Stimulated activated CD8-positive, alpha-beta memory T cell treated with anti-CD3 and anti-CD28 coated beads, Interleukin-2, amount 100 ng/mL, for 48 hours (primary cell): ENCODE measurements at regions not wholly inside any gene's neighbourhood (a gene's known extent, or its start where the extent isn't known, plus 50 kb on each side); places are given as distances from the start of the nearest gene placed in this dataset.
"Not testable (repeated sequence)": the region's sequence is repeated elsewhere in the genome, so short reads cannot be mapped to it uniquely, and the experiment has no call there.

ENCODE experiments used
- DNase-seq, 2 donors: peaks; one replicate each; pipeline ENCODE4 v3.0.0-alpha.2; 2020; ENCODE audit warnings: low read depth in 2 of 2

DNA sequence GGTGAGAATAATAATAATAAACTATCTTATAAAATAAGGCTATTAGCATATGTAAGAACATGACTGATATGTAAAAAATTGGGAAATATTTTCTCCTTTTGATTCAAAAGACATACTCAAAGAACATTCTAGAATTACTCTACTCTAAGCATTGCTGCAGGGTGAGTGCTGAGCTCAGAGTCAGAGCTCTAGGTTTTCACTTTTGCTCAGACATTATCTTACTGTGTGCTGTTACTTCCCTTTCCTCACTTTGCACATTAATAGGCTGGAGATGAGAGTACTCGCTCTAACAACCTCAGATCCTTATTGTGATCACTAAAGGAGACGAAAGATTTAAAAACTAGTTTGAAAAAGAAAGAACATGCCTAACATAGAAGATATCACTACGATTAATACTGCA is 99.4 kb upstream of the C9orf72 start:
- no peak for DNase-seq

GRCh38 chr9:27673641-27674040 is 100.4 kb upstream of the C9orf72 start:
- no peak for DNase-seq

DNA sequence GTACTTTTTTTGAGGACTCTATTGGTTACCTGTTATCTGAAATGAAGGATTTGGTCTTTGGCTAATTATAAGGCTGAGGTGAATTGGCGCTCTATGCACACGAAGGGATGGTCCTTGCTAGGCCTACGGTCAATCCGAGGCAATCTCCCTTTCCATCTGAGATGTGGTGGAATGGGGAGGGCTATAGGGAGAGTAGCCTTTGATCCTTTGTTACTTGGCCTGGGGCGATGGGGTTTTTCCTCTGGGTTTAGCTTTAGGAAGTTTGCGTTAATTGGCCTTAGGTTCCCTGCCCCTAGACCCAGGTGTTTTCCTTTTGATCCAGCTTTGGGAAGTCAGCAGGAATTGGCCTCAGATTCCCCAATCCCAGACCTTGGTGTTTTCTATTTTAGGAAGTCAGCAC is 102.1 kb upstream of the C9orf72 start:
- DNase-seq = no peak

DNA sequence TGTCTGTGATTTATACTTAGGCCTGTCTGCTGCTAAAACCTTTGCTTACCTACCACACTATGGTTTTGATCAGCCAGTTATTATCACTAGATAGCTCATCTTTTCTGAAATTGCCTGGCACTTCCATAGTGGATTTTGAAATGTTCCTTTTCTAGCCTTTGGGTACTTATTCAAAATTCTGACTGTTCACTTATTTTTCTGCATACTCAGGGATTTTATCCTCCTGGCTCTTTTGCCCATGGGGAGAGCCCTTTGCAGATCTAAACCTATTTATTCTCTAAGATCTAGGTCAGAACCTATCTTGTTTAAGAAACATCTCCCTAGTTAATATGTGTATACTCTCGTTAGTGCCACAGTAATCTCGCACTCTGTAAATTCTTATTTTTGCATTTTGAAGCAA is 103.5 kb upstream of the C9orf72 start:
- DNase-seq = no peak

DNA sequence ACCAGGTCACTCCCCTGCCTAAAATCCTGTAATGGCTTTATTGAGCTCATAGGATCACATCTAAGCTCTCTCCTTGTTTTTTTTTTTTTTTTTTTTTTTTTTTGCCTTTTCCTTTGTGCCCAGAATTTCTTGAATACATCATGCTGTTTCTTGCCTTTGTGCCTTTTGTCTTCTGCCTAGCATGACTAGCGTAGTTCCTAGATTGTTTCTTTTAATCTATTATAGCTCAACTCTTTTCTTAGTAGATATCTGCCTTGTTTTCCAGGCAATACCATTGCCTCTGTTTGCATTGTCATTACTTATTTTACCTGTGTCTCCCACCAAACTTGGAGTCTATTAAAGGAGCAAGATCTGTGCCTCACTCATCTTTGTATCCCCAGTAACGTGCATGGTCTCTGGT is 106.1 kb upstream of the C9orf72 start:
- no peak for DNase-seq

GRCh38 chr9:27683181-27683580 is 109.9 kb upstream of the C9orf72 start:
- no peak for DNase-seq

GRCh38 chr9:27688954-27689353 is 115.7 kb upstream of the C9orf72 start:
- no peak for DNase-seq

DNA sequence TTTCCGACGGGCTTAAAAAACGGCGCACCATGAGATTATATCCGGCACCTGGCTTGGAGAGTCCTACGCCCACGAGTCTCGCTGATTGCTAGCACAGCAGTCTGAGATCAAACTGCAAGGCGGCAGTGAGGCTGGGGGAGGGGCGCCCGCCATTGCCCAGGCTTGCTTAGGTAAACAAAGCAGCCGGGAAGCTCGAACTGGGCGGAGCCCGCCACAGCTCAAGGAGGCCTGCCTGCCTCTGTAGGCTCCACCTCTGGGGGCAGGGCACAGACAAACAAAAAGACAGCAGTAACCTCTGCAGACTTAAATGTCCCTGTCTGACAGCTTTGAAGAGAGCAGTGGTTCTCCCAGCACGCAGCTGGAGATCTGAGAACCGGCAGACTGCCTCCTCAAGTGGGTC is 117.5 kb upstream of the C9orf72 start:
- DNase-seq = not testable (repeated sequence)

DNA sequence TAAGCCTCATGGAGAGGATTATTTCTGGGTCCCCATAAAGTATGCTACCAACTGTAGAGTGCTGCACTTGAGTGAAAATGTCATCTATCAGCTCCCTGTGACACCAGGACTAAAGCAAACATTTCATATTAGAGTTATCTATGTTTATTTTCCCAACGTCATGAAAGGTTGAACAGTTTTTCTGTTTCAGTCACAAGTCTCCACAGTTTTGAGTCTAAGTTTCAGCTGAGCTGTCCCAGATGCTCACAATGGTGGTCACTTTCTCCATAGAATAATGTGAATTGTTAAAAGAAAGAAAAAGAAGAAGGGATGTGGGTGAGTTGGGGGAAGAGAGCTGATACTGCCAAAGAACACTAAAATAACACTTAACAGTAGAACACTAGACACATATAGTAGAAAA is 126.3 kb upstream of the C9orf72 start:
- no peak for DNase-seq

GRCh38 chr9:27701016-27701415 is 127.7 kb upstream of the C9orf72 start:
- no peak for DNase-seq

DNA sequence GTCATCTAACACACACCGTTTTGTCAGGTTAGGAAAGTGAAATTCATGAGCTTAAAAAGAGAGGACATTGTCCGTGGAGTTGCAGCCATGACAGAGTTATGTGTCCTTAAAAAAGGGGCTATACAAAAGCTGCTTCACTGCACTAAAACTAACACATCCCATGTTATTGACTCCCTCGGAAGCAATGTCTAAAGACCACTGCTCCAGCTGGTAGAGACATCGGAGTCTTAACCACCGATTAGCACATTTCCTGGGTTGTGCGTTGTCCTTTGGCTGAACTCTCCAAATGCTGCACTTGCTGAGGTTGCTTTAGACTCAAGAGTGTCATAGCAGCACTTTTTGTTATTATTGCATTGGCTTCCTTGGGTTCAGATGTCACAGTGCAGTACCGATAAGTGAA is 128.3 kb upstream of the C9orf72 start:
- DNase-seq = no peak

DNA sequence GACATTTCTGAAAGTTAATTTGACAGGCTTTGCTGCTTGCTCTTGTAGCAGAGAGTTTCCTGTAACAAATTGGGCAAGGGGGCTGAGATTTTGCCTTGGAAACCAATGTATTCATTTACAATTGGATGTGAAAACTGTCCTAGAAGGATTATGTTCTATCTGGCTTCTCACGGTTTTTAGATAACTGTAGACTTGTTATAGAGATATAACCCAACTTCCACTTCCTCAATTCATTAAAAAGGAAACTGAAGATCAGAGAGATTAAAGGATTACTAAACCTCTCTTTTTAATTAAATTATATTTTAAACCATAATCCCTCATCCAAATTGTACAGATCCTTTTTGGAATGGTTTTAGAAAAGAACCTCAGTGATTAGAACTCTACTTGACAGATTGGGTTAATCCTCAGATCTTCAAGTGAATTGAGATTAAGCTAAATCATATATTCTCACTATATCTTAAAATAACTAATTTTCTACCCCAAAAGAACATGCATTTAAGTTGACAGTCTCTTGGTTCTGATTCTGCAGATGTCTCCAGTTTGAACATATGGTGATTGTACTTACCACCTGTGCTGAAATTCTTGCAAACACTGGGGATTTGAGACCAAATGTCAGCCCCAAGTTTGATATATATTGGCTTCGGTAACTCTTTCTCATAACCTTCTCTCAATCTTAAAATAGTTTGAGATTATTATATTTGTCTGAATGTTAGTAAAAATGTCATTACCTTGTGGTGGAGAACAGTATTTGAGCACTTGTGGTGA is 130.1 kb upstream of the C9orf72 start:
- DNase-seq = no peak

- no peak for DNase-seq
Measured at GRCh38 chr9:27711241-27711640, 138.0 kb upstream of the C9orf72 start.

DNA sequence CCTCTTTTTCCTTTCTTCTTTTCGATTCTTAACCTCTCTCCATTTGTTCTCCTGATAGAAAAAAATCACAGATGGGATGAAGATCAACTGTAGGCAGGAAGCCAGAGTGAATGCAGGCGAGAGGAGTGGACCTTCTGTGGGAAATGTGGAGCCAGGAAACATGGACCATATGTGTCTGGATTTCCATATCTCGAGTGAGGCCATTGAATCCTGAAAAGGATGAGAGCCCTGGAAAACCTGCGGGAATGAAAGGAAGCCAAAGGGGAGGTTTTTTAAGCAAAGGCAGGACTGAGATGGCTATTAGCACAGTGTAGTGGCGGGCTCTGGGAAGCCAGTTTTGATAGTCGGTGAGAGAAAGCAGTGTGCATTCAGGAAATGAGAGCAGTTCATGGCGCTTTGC is 139.5 kb upstream of the C9orf72 start:
- DNase-seq = no peak

GRCh38 chr9:27714388-27714787 is 141.1 kb upstream of the C9orf72 start:
- no peak for DNase-seq

DNA sequence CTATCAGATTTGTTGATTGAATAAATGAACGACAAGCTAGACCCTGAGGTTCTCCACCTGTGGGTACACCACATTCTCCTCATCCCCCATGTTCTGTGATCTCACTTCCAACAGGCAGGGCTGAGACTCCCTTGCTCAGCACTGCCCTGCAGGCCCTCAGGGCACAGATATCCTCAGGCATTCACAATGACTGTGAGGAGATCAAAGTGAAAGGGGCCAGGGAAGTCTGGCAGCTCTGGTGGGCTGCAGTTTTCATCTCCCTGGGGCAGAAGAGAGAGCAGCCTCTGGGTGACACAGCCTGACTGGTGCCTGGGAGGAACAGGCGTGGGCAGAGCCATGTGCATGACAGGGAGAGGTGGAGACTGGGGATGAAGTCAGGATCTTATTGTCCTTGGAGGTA is 142.4 kb upstream of the C9orf72 start:
- DNase-seq = no peak

GRCh38 chr9:27717991-27718390 is 144.7 kb upstream of the C9orf72 start:
- no peak for DNase-seq

DNA sequence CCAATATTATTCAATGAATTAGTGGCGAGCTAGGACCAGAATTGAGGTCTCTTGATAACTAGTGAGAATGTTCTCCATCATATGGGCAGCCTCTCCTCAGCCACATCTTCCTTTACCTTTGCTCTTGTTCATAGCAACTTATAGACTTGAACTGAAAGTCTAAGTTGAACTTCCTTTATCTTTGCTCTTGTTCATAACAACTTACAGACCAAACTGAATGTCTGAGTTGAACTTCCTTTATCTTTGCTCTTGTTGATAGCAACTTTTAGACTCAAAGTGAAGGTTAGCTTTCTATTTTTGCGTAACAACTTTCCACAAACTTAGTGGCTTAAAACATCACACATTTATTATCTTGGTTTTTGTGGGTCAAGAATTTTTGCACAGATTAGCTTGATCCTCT is 146.4 kb upstream of the C9orf72 start:
- no peak for DNase-seq

- no peak for DNase-seq
Measured at GRCh38 chr9:27722866-27723265, 149.6 kb upstream of the C9orf72 start.

- peak; percentile 10 to 17 for DNase-seq
Measured at GRCh38 chr9:27726244-27727081, 153.2 kb upstream of the C9orf72 start.

DNA sequence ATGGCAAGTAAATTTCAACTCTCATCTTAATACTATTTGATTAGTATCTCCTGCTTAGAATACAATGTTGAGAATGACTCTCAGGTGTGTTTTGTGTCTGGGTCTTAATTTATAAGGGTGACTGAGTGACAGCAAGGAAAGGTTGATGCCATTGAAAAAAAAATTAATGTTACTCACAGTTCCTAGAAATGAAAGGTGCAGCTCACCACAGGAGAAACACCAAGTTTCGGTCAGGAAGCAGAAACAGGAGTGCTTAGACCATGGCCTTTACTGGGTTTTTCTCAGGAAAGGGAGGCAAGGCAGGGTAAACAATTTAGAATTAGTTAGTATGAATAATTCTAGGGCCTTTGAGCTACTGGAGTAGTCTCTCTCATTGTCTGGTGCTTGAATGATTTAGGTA is 159.2 kb upstream of the C9orf72 start:
- DNase-seq = no peak

GRCh38 chr9:27743490-27743889 is 170.2 kb upstream of the C9orf72 start:
- DNase-seq = no peak

DNA sequence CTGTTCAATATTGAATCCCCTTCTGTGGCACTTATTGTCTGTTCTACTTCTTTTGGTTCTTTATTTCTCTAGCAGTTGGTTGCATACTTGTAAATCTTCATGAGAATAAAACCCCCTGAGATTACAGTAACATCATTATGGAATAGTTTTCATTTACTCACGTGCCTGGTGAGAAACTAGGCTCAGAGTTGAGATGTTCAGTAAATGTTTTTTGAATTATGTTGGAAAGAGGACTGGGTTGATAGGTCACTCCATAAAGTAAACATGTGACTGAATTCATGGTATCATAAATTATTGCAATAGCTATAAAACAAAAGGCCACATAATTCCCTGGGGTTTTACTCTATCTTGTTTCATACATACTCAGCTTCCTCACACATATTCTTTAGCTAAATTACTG is 174.2 kb upstream of the C9orf72 start:
- no peak for DNase-seq
